A673 (cell line): ENCODE measurements at regions not wholly inside any gene's neighbourhood (a gene's known extent, or its start where the extent isn't known, plus 50 kb on each side); places are given as distances from the start of the nearest gene placed in this dataset.

Experiments
- EZH2 ChIP-seq: fragments of 200-600 bp; sonication (generic); IDR thresholded peaks from 2 replicates; pipeline ENCODE4 v1.6.1; 2017; ENCODE audit warnings: borderline replicate concordance, low read depth, mild to moderate bottlenecking, mixed read lengths, antibody characterized with exemption, low read length; ENCODE audit not compliant: poor library complexity, severe bottlenecking
- TF ChIP-seq, protein P1 (sequence below): fragments of 300-800, 200-600 bp; sonication (generic); conservative IDR thresholded peaks from 2 replicates; pipeline ENCODE4 v1.5.1; 2017; ENCODE audit warnings: low read depth, mild to moderate bottlenecking, antibody characterized with exemption, low read length, moderate library complexity, mixed read lengths

DNA sequence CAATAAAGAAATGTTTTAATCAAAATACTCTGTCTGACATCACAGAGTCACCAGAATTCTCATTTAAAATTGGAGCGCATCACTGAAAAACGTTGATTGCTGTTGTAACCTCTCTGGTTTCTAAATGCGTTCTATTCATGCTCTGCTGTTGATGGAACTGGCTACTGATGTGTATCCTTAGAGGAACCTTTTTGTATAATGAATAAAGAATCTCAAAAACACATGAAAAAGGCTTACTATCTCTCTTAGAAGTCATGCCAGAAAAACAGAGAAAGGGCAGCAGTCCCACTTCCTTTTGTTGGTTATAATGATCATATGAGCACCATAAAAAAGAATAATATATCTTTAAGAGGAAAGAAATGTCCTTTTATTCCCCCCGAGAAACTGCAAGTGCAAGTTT lies 615.5 kb downstream of the TLE1 start:
- TF ChIP-seq, protein P1, sequence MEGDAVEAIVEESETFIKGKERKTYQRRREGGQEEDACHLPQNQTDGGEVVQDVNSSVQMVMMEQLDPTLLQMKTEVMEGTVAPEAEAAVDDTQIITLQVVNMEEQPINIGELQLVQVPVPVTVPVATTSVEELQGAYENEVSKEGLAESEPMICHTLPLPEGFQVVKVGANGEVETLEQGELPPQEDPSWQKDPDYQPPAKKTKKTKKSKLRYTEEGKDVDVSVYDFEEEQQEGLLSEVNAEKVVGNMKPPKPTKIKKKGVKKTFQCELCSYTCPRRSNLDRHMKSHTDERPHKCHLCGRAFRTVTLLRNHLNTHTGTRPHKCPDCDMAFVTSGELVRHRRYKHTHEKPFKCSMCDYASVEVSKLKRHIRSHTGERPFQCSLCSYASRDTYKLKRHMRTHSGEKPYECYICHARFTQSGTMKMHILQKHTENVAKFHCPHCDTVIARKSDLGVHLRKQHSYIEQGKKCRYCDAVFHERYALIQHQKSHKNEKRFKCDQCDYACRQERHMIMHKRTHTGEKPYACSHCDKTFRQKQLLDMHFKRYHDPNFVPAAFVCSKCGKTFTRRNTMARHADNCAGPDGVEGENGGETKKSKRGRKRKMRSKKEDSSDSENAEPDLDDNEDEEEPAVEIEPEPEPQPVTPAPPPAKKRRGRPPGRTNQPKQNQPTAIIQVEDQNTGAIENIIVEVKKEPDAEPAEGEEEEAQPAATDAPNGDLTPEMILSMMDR: no peak
- TF ChIP-seq EZH2: no peak
